Brain microvascular endothelial cell (primary cell): ENCODE measurements at regions not wholly inside any gene's neighbourhood (a gene's known extent, or its start where the extent isn't known, plus 50 kb on each side); places are given as distances from the start of the nearest gene placed in this dataset.
A peak's percentile ranks its signal among the peaks of the same experiment; 100 is the strongest.

Experiments used
- DNase-seq: peaks from one replicate; pipeline ENCODE4 v3.0.0-alpha.2; 2020
- H3K27ac ChIP-seq: fragments of 250-450 bp; sonication (Bioruptor Pico); 2 replicates; pipeline ENCODE4 v1.5.1; 2020; ENCODE audit warnings: mild to moderate bottlenecking, moderate library complexity
- H3K27me3 ChIP-seq: fragments of 250-450 bp; sonication (Bioruptor Pico); replicated peaks from 2 replicates; pipeline ENCODE4 v1.5.1; 2020; ENCODE audit warnings: mild to moderate bottlenecking
- H3K36me3 ChIP-seq: fragments of 250-450 bp; sonication (Bioruptor Pico); replicated peaks from 2 replicates; pipeline ENCODE4 v1.5.1; 2020; ENCODE audit warnings: mild to moderate bottlenecking
- H3K4me3 ChIP-seq: 2 replicates; pipeline ENCODE4 v1.5.1; 2011; ENCODE audit warnings: low read depth, mild to moderate bottlenecking, control low read depth, low read length, moderate library complexity
- in situ Hi-C: cut with HindIII; loops from 2 replicates; pipeline ENCODE4 v1.10.0; 2017; ENCODE audit warnings: low sequenced_read_pairs, low pct_ligation_motif_present
- TF ChIP-seq, protein P1 (sequence below): IDR thresholded peaks from 2 replicates; pipeline ENCODE4 v1.5.1; 2011; ENCODE audit warnings: low read depth, mild to moderate bottlenecking, moderate library complexity, low read length, control low read depth, inconsistent platforms; ENCODE audit errors: missing control alignments

DNA sequence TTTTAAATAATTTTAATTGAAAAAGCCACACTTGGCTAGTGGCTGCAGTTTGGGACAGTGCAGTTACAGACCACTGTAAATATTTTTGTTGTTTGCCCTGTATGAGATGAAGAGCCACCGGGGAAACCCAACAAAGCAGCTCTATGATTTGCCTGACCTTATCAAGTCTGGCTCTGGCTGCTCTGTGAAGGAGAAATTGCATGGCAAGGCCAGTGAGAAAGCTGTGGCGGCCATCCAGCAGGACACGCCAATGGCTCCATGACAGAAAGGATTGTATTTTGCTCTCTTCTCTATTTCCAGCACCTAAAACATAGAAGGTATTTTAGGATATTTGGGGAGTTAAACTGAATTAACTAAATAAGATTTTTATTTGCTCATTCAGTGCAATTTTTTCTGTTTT lies 330.0 kb upstream of the DYNLRB2 start:
- no peak overlapping the region for H3K4me3 ChIP-seq
- TF ChIP-seq, protein P1, sequence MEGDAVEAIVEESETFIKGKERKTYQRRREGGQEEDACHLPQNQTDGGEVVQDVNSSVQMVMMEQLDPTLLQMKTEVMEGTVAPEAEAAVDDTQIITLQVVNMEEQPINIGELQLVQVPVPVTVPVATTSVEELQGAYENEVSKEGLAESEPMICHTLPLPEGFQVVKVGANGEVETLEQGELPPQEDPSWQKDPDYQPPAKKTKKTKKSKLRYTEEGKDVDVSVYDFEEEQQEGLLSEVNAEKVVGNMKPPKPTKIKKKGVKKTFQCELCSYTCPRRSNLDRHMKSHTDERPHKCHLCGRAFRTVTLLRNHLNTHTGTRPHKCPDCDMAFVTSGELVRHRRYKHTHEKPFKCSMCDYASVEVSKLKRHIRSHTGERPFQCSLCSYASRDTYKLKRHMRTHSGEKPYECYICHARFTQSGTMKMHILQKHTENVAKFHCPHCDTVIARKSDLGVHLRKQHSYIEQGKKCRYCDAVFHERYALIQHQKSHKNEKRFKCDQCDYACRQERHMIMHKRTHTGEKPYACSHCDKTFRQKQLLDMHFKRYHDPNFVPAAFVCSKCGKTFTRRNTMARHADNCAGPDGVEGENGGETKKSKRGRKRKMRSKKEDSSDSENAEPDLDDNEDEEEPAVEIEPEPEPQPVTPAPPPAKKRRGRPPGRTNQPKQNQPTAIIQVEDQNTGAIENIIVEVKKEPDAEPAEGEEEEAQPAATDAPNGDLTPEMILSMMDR: no peak
- H3K36me3 ChIP-seq: no peaks in the 10 kb centered on the region
- H3K27ac ChIP-seq: no peak overlapping the region
- H3K27me3 ChIP-seq: no peaks in the 10 kb centered on the region
- DNase-seq: no peak
- in situ Hi-C loops: no loop called here

DNA sequence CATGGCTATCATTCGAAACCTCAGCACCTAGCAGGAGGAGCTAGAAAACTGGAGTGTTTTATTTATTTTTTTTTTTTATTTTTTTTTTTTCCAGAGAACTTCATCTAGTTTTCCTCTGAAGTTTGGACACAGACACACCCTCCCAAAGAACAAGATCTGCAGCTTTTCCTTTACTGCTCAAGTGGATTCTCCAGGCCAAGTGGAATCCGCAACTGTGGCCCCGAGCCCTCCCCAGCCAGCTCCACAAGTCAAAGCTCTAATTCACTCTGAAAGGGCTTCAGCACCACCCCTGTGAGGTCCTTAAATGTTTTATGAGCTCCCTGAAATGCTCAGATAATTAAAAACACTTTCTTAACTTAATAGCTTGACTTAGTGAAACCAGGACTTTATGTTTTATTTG lies 332.1 kb upstream of the DYNLRB2 start:
- H3K27me3 ChIP-seq: no peaks in the 10 kb centered on the region
- no peaks in the 10 kb centered on the region for H3K36me3 ChIP-seq
- no peak for DNase-seq
- in situ Hi-C loops: no loop called here
- H3K27ac ChIP-seq: no peak overlapping the region
- TF ChIP-seq, protein P1: no peak
- no peak overlapping the region for H3K4me3 ChIP-seq

DNA sequence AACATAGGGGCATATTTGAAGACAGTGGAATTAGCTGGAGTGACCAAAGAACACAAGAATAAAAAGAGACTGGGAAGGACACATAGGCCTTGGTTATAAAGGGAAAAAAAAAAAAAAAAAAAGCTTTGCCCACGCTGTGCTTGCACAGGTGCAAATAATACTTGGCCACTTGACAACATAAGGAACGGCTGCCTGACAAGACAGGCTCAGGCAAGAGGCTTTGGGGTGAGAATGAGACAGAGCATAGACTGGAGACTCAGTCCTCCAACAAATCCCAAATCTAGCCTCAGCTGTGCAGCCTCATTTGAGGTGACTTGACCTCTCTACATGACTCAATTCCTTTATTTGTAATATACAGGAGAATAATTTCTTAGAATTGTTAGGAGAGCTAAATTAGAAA lies 332.8 kb upstream of the DYNLRB2 start:
- Histone ChIP-seq H3K27me3 (no peaks in the 10 kb centered on the region), H3K36me3 (no peaks in the 10 kb centered on the region), H3K27ac (no peak overlapping the region), H3K4me3 (no peak overlapping the region)
- no peak for DNase-seq
- in situ Hi-C loops: no loop called here
- TF ChIP-seq, protein P1: no peak

DNA sequence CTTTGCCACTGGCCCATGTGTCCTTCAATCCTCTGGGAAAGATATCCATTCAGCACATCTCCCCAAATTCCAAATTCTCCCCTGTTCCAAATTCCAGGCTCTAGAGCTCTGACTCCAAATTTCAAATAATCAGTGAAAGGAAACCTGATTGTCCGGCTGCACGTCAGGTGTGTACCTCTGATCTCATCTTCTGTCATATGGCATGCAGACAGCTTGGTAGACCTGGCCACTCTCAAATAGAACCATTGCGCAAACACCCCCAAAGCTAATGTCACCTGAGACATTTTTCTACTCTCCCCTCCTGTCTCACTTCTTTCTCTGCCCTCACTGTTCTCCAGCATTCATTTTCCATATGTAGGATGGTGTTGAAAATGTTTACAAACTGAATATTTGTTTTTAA lies 337.0 kb upstream of the DYNLRB2 start:
- no peaks in the 10 kb centered on the region for H3K36me3 ChIP-seq
- H3K4me3 ChIP-seq: no peak overlapping the region
- TF ChIP-seq, protein P1: no peak
- H3K27me3 ChIP-seq: no peaks in the 10 kb centered on the region
- no peak for DNase-seq
- in situ Hi-C loops: no loop called here
- H3K27ac ChIP-seq: no peak overlapping the region

DNA sequence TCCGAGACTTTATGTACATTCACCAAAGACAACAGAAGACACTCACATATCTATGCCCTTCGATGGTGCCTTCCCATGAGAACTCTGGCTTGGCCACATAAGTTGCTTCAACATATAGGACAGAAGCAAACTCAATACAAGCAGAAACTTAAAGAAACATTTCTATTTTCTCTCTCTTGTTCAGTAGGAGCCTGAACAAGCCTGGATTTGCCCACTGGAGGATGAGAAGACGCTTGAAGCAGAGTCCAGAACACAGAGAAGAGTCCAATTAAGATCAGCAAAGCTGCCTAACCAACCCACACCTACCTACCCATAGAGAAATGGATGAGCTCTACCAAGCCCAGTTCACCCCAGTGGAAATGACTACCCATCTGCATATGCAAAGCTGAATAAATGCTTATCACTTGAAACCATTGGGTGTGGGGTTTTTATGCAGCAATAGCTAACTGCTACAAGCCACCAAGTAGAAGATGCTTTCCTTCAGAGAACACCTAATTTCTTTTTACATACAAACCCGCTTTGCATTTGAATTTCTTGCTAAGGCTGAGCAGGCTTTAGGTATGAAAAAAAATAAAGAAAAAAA lies 337.9 kb upstream of the DYNLRB2 start:
- H3K27ac ChIP-seq: no peak overlapping the region
- H3K27me3 ChIP-seq: no peaks in the 10 kb centered on the region
- no peaks in the 10 kb centered on the region for H3K36me3 ChIP-seq
- in situ Hi-C loops: no loop called here
- TF ChIP-seq, protein P1: no peak
- H3K4me3 ChIP-seq: no peak overlapping the region
- no peak for DNase-seq

DNA sequence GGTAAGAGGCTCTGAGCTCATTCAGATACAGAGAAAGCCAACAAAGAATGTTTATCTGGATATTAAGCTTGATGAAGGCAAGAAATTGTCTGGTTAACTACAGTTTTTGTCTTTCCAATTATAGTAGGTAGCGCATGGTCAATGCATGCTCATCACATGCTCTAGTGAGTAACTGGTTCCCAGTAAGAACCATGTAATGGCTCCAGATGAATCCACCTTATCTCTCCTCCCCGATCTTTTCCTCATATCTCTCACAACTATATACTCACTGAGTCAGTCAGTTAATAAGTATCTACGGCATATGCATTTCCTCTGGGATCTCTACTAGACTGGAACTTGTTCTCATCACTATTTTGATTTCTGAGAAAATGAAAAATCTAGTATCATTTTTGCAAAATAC lies 340.7 kb upstream of the DYNLRB2 start:
- DNase-seq: peak; percentile 26
- TF ChIP-seq, protein P1: no peak
- in situ Hi-C loops: no loop called here
- Histone ChIP-seq H3K27ac (no peak overlapping the region), H3K27me3 (no peaks in the 10 kb centered on the region), H3K4me3 (no peak overlapping the region), H3K36me3 (no peaks in the 10 kb centered on the region)
